HEK293T (cell line): ENCODE measurements at regions not wholly inside any gene's neighbourhood (a gene's known extent, or its start where the extent isn't known, plus 50 kb on each side); places are given as distances from the start of the nearest gene placed in this dataset.

ENCODE experiments used
- BHLHE40 ChIP-seq: fragments of 450-650 bp; IDR thresholded peaks from 2 replicates; pipeline ENCODE4 v1.6.1; 2016; ENCODE audit warnings: mild to moderate bottlenecking, moderate library complexity, borderline replicate concordance
- CTBP1 ChIP-seq: fragments of 450-650 bp; IDR thresholded peaks from 2 replicates; pipeline ENCODE4 v1.6.1; 2016; ENCODE audit warnings: borderline replicate concordance
- ELF4 ChIP-seq: fragments of 450-650 bp; IDR thresholded peaks from 2 replicates; pipeline ENCODE4 v1.6.1; 2017; ENCODE audit warnings: antibody characterized with exemption
- FOXK2 ChIP-seq: fragments of 450-650 bp; IDR thresholded peaks from 2 replicates; pipeline ENCODE4 v1.6.1; 2016; ENCODE audit warnings: mild to moderate bottlenecking
- HDGF ChIP-seq: fragments of 450-650 bp; IDR thresholded peaks from 2 replicates; pipeline ENCODE4 v1.6.1; 2017; ENCODE audit warnings: antibody characterized with exemption, borderline replicate concordance
- L3MBTL2 ChIP-seq: fragments of 450-650 bp; conservative IDR thresholded peaks from 2 replicates; pipeline ENCODE4 v1.6.1; 2016; ENCODE audit warnings: mild to moderate bottlenecking
- PKNOX1 ChIP-seq: fragments of 450-650 bp; IDR thresholded peaks from 2 replicates; pipeline ENCODE4 v1.6.1; 2016
- SP1 ChIP-seq: fragments of 450-650 bp; IDR thresholded peaks from 2 replicates; pipeline ENCODE4 v1.6.1; 2017
- ZNF384 ChIP-seq: fragments of 450-650 bp; IDR thresholded peaks from 2 replicates; pipeline ENCODE4 v1.6.1; 2016

- no peak for TF ChIP-seq BHLHE40
- no peak for TF ChIP-seq FOXK2
- TF ChIP-seq SP1 = no peak
- TF ChIP-seq HDGF = no peak
- TF ChIP-seq L3MBTL2 = no peak
- no peak for TF ChIP-seq ZNF384
- TF ChIP-seq ELF4 = no peak
- TF ChIP-seq PKNOX1 = no peak
- no peak for TF ChIP-seq CTBP1
Observed at GRCh38 chr17:71455219-71455618, 665.6 kb upstream of the SOX9 start.
